ENCODE measurements at regions not wholly inside any gene's neighbourhood (a gene's known extent, or its start where the extent isn't known, plus 50 kb on each side); places are given as distances from the start of the nearest gene placed in this dataset.

DNA sequence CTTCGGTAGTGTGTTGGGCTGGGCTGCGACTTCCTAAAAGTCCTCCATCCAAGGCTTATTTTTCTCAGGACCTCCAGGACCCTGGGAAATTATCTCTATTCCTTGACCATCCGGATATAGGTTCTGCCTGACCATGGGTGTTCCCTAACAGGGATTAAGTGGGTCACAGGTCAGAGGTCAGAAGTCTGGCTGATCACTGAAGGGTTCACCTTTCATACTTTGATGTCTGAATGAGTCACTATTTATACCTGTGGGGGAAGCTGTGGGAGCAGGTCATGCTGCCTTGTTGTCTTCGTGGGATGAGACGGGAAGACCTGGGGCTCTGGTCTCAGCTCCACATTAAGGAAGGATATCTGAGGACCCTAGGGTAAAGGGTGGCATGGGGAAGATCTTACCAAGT lies 65.0 kb upstream of the ETV3 start:
- intact Hi-C loops (cut with DNase I; ENCODE audit: low total_unique reads) = no loop called here
- no peak for DNase-seq (ENCODE audit: low spot score in 2 of 2)
- TF ChIP-seq, protein P1, sequence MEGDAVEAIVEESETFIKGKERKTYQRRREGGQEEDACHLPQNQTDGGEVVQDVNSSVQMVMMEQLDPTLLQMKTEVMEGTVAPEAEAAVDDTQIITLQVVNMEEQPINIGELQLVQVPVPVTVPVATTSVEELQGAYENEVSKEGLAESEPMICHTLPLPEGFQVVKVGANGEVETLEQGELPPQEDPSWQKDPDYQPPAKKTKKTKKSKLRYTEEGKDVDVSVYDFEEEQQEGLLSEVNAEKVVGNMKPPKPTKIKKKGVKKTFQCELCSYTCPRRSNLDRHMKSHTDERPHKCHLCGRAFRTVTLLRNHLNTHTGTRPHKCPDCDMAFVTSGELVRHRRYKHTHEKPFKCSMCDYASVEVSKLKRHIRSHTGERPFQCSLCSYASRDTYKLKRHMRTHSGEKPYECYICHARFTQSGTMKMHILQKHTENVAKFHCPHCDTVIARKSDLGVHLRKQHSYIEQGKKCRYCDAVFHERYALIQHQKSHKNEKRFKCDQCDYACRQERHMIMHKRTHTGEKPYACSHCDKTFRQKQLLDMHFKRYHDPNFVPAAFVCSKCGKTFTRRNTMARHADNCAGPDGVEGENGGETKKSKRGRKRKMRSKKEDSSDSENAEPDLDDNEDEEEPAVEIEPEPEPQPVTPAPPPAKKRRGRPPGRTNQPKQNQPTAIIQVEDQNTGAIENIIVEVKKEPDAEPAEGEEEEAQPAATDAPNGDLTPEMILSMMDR (IDR thresholded peaks at IDR 0.05) = no peak
- TF ChIP-seq POLR2A (IDR thresholded peaks at IDR 0.05) = no peak
- no peak overlapping the region for H3K4me3 ChIP-seq (ENCODE audit: low read depth, poor library complexity, severe bottlenecking)
- 89 to 90% methylated on average over 5 of the region's 5 CpGs for WGBS, 2 donors

DNA sequence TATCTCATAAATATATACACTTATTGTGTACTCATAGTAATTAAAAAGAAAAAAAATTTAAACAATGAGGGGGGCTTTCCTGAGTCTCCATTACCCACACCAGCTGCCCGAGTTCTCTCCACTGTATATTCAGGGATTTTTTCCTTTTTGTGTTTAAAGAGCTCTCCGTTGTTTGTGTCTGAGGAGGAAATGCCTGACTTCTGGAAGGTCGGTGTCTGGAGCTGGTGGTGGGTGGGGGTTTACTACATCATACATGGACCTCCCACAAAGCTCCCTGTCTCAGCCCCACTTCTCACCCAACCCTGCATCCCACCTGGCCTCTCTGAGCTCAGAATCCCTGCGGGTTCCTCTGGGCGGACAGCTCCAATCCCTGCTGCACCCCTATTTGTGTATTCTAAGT lies 64.1 kb upstream of the ETV3 start:
- TF ChIP-seq POLR2A (IDR thresholded peaks at IDR 0.05) = no peak
- TF ChIP-seq, protein P1 (IDR thresholded peaks at IDR 0.05) = no peak
- no peak for DNase-seq (ENCODE audit: low spot score in 2 of 2)
- no peak overlapping the region for H3K4me3 ChIP-seq (ENCODE audit: low read depth, poor library complexity, severe bottlenecking)
- intact Hi-C loops (cut with DNase I; ENCODE audit: low total_unique reads) = no loop called here
- WGBS, 2 donors = 58 to 63% methylated on average over 5 of the region's 5 CpGs

DNA sequence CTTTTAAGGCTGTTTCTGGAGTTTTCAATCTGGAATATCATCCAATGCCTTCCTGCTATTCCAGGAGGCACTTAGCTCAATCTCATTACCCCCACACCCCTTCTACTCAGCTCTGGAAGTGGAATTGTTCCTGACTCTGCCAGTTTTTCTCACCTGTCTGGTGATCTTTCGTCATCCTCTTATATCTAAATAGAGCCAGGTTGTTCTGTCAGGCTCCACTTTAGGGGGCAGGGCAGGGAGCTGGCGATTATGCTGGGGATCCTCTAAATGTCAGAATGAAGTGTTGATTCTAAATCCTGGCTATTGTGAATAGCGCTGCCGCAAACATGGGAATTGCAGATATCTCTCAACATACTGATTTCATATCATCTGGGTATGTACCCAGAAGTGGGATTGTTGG lies 63.6 kb upstream of the ETV3 start:
- intact Hi-C loops (cut with DNase I; ENCODE audit: low total_unique reads) = no loop called here
- 81 to 85% methylated on average over 4 of the region's 4 CpGs for WGBS, 2 donors
- H3K4me3 ChIP-seq (ENCODE audit: low read depth, poor library complexity, severe bottlenecking) = no peak overlapping the region
- no peak for DNase-seq (ENCODE audit: low spot score in 2 of 2)
- TF ChIP-seq POLR2A (IDR thresholded peaks at IDR 0.05) = no peak
- TF ChIP-seq, protein P1 (IDR thresholded peaks at IDR 0.05) = no peak

DNA sequence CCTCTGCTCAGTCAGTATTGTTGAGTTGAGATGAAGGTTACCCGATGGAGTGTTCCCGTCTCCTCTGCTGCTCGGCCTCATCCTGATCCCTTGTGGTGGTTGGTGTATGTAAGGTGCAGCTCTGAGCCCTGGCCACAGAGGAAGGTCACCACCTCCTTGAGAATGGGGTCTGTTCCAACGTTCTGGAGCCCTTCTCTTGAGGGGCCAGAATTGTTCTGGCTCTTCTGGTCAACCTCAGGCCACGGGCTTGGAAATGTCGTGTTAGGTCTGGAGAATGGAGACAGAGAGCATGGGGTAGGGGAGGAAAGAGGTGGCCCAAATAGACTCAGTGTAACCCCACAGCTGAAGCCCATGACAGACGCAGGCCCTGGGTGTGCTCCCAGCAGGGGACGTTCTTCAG lies 62.3 kb upstream of the ETV3 start:
- H3K4me3 ChIP-seq (ENCODE audit: low read depth, poor library complexity, severe bottlenecking) = no peak overlapping the region
- intact Hi-C loops (cut with DNase I; ENCODE audit: low total_unique reads) = no loop called here
- 75 to 81% methylated on average over 8 of the region's 8 CpGs for WGBS, 2 donors
- no peak for TF ChIP-seq POLR2A (IDR thresholded peaks at IDR 0.05)
- TF ChIP-seq, protein P1 (IDR thresholded peaks at IDR 0.05) = no peak
- no peak for DNase-seq (ENCODE audit: low spot score in 2 of 2)

DNA sequence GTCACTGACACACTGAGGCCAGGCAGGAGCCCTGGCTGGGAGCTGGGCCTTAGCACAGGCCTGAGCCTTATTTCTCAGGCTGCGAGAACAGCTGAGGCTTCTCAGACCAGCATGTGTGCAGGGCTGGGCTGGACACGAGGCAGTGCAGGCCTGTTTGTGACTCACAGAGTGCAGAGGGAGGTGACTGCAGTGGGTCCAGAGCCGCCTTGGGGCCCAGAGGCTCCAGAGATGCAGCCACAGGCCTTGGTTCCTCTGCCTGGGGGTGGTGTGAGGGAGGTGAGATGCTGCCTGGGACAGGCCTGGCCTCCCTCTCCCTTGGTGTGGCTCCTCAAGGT lies 61.2 kb upstream of the ETV3 start:
- 55 to 83% methylated on average over 3 of the region's 3 CpGs for WGBS, 2 donors
- DNase-seq (ENCODE audit: low spot score in 2 of 2) = no peak
- intact Hi-C loops (cut with DNase I; ENCODE audit: low total_unique reads) = no loop called here
- no peak overlapping the region for H3K4me3 ChIP-seq (ENCODE audit: low read depth, poor library complexity, severe bottlenecking)
- no peak for TF ChIP-seq POLR2A (IDR thresholded peaks at IDR 0.05)
- TF ChIP-seq, protein P1 (IDR thresholded peaks at IDR 0.05) = no peak

DNA sequence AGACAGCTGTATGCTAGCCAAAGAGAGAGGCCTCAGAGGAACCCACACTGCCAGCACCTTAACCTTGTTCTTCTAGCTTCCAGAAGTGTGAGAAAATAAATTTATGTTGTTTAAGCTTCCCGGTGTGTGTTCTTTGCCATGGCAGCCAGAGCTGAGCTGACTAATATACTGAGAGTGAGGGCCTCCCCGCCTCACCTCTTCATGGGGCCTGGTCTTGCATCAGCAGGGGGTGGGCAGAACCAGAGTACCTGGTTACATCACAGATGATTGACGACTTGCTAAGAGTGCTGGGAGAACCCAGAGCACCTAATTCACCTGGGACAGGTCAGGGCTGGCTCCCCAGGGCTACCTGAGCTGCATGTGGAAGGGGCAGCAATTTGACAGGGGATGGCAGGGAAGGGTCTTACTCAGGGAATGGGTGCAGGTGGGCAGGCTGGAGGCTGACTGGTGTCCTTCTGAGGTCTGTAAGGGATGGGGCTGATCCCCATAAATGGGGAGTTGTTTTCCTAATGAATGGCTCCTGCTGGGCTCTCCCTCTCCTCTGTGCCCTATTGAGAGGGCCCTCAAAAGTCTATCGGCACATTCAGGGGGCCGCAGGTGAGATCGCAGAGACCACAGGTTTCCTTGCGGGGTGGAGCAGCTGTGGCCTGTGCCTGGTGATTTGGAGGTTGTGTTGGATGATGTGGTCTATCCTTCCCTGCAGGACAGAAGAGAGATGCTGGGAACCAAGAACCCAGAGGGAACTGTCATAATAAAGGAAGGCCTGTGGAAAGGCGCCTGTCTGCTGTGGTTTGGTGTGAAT lies 60.6 kb upstream of the ETV3 start:
- TF ChIP-seq POLR2A (IDR thresholded peaks at IDR 0.05) = no peak
- TF ChIP-seq, protein P1 (IDR thresholded peaks at IDR 0.05) = no peak
- 80 to 83% methylated on average over 8 of the region's 8 CpGs for WGBS, 2 donors
- no peak overlapping the region for H3K4me3 ChIP-seq (ENCODE audit: low read depth, poor library complexity, severe bottlenecking)
- intact Hi-C loops (cut with DNase I; ENCODE audit: low total_unique reads) = no loop called here
- DNase-seq (ENCODE audit: low spot score in 2 of 2) = peak in 1 of 2 donors; percentile 14

Data from lower leg skin (tissue), 4 donors.